ENCODE measurements at regions not wholly inside any gene's neighbourhood (a gene's known extent, or its start where the extent isn't known, plus 50 kb on each side); places are given as distances from the start of the nearest gene placed in this dataset.

DNA sequence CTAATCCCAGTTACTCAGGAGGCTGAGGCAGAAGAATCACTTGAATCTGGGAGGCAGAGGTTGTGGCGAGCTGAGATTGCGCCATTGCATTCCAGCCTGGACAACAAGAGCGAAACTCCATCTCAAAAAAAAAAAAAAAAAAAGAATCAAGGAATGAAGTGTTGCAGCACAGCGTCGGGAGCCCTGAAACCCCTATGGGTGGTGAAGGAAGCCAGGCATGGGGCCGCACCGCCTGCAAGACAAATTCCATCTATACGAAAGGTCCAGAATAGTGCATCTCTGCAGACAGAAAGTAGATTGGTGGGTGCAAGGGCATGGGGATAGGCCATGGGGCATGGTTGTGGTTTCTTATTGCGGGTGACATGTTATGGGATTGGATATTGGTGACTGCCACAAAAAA is 98.6 kb upstream of the PRR20G start:
- Histone ChIP-seq H3K27me3 (ENCODE audit: insufficient read depth, low read length) (no peaks in the 10 kb centered on the region), H3K9me3 (ENCODE audit: low read length) (peaks cover 5% of the 10 kb centered on the region), H2AFZ (ENCODE audit: low read depth, low read length) (no peak overlapping the region), H3K36me3 (ENCODE audit: insufficient read depth, low read length) (no peaks in the 10 kb centered on the region), H3K4me1 (ENCODE audit: insufficient read depth, low read length) (peaks cover 10% of the 10 kb centered on the region), H3K4me3 (ENCODE audit: low read length) (no peak overlapping the region)

DNA sequence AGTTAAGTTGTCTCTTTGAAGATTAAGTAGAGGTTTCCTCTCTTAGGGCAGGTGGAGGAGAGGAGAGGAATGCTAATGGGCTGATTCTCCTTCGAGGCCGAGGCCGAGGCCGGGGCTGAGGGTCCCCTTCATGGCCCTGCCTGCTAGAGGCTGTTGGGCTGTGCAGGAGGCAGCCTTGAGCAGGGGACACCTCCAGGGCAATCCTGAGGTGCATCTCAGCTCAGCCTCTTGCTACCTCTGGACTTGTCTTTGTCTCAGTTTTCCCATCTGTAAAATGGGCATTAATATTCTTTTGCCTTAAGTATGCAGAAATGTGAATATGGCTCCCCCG is 97.7 kb upstream of the PRR20G start:
- H3K27me3 ChIP-seq (ENCODE audit: insufficient read depth, low read length), result no peaks in the 10 kb centered on the region
- no peak overlapping the region for H2AFZ ChIP-seq (ENCODE audit: low read depth, low read length)
- H3K36me3 ChIP-seq (ENCODE audit: insufficient read depth, low read length), result no peaks in the 10 kb centered on the region
- H3K4me1 ChIP-seq (ENCODE audit: insufficient read depth, low read length), result peaks cover 10% of the 10 kb centered on the region
- no peak overlapping the region for H3K4me3 ChIP-seq (ENCODE audit: low read length)
- peaks cover 7% of the 10 kb centered on the region for H3K9me3 ChIP-seq (ENCODE audit: low read length)

DNA sequence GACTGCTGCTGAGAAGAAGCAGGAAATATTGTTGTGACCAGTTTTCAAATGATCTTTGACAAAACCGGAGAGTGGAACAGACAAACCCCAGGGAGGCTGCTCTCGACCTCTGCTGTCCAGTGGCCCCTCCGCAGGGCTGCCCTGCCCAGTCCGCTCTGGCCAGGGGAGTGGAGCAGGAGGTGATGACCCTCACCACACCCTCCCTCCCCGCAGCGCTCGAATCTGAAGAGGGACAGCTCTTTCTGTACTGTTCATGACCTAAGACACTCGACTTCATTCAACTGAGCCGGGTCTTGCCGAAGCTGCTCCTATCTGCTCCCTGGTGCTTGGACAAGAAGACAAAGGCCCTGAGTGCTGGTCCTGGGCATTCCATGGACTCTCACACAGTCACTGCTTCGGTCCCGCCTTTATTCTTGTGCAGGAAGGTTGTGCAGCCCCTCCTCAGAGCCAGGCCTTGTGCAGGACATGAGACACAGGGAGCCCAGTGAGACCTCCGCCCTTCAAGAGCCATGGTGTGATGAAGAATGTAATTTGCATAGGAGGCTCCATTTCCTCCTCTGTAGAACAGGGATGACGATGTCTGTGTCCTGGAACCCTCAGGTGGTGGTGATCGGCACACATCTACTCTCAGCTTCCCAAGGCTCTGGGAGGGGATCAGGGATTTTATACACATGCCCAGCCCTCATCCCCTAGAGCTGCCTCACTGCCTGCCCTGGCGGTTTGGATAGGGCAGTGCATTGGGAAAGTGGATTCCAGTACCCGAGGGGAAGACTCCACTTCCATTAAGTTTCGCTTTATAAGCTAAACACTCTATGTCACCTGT is 97.1 kb upstream of the PRR20G start:
- Histone ChIP-seq H3K4me1 (ENCODE audit: insufficient read depth, low read length) (peaks cover 10% of the 10 kb centered on the region), H3K4me3 (ENCODE audit: low read length) (no peak overlapping the region), H3K36me3 (ENCODE audit: insufficient read depth, low read length) (no peaks in the 10 kb centered on the region), H3K9me3 (ENCODE audit: low read length) (peaks cover 7% of the 10 kb centered on the region), H2AFZ (ENCODE audit: low read depth, low read length) (no peak overlapping the region), H3K27me3 (ENCODE audit: insufficient read depth, low read length) (no peaks in the 10 kb centered on the region)

DNA sequence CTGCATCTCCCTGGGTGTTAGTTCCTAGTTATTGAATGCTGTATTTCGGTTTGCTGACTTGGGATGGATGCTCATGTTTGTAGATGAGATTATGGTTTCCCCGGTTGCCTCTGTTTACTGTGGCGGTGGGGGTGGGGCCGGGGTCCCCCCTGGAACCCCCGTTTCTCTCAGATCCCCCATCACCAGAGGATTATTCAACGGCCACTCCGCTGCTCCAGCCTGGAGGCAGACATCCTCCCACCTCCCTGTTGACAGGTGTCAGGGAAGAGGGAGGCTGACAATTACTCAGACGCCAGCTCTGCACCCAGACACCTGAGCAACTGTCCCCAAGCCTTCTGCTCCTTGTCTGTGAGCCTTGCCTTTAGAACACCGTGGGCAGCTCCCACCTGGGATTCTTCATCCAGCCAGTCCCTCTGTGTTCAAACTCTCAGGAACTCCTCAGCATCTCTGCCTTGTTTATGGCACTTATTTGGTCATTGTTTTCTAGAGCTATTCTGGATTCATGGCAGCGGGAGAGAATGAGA is 95.9 kb upstream of the PRR20G start:
- H3K36me3 ChIP-seq (ENCODE audit: insufficient read depth, low read length), result no peaks in the 10 kb centered on the region
- peaks cover 10% of the 10 kb centered on the region for H3K4me1 ChIP-seq (ENCODE audit: insufficient read depth, low read length)
- H3K27me3 ChIP-seq (ENCODE audit: insufficient read depth, low read length), result no peaks in the 10 kb centered on the region
- H3K9me3 ChIP-seq (ENCODE audit: low read length), result peaks cover 7% of the 10 kb centered on the region
- no peak overlapping the region for H2AFZ ChIP-seq (ENCODE audit: low read depth, low read length)
- H3K4me3 ChIP-seq (ENCODE audit: low read length), result no peak overlapping the region

DNA sequence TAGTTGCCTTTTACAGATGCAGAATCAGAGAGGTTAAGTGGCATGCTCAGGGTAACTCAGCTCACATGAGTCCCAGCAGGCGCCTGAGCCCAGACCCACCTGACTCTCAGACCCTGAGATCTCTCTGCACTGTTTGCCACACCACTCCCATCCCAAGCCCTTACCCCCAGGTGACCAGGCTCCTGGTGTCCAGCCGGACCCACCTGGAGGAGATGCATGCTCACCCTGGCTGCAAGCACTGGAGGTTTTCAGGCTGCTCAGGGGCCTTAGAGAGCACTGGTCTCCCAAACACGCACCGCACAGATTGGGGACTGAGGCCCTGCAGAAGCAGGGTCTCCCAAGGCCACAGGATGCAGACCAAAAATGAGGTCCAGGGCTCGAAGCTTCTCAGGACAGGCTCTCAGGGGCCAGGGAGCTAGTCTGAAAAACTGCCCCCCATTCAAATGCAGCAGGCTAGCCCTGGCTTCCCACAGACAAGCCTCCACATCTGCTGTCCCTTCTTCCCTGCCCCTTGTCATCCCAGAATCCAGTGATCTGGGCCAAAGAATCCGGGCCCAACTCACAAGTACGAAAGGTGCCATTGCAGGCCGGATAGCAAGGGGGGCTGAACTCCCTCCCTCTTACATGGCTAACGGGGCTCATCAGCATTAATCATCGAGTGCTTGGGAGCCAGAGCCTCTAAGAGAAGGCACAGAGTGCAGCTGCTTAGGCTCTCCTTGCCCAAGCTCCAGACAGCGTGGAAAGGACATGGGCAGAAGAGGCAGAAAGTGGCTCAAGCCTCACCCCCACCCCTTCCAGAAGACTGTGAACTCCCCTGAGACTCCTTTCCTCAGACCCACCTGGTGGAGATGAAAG is 90.2 kb upstream of the PRR20G start:
- Histone ChIP-seq H3K27me3 (ENCODE audit: insufficient read depth, low read length) (no peaks in the 10 kb centered on the region), H2AFZ (ENCODE audit: low read depth, low read length) (no peak overlapping the region), H3K36me3 (ENCODE audit: insufficient read depth, low read length) (no peaks in the 10 kb centered on the region), H3K4me1 (ENCODE audit: insufficient read depth, low read length) (peaks cover 3% of the 10 kb centered on the region), H3K4me3 (ENCODE audit: low read length) (no peak overlapping the region), H3K9me3 (ENCODE audit: low read length) (peaks cover 4% of the 10 kb centered on the region)

DNA sequence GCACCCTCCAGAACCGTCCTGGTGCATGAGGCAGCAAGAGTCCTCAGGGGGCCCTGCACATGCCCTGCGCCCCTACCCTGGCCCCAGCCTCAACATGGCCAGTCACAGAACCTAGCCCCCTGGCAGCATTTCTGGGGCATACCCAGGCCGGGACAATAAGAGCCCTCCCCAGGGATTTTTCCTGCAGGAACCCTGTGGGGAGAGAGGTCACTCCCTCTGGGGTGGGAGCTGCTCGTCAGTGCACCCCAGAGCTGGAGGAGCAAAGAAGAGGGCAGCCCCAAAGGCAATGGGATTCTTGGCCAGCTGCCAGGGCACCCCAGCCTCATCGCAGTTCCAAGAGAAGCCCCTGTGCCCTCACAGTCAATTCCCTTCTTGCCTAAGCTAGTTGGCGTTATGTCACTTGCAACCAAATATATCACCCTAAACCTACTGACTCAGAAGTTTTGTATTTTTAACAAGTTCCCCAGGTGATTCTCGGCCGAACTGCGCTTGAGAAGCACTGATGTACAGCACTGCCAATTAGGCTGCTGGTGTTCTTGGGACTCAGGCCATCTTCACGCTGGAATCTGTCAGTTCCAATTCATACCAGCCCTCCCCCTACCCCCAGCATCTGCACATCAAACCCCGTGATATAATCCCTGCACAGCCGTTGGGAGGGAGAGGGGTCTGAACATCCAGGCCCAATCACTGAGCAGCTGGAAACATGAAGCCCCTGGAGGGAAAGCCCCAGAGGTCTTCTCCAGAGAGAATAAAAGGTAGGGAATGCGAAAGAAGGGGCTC is 87.5 kb upstream of the PRR20G start:
- H3K36me3 ChIP-seq (ENCODE audit: insufficient read depth, low read length), result no peaks in the 10 kb centered on the region
- no peaks in the 10 kb centered on the region for H3K9me3 ChIP-seq (ENCODE audit: low read length)
- no peak overlapping the region for H2AFZ ChIP-seq (ENCODE audit: low read depth, low read length)
- no peak overlapping the region for H3K4me3 ChIP-seq (ENCODE audit: low read length)
- no peaks in the 10 kb centered on the region for H3K27me3 ChIP-seq (ENCODE audit: insufficient read depth, low read length)
- H3K4me1 ChIP-seq (ENCODE audit: insufficient read depth, low read length), result peaks cover 21% of the 10 kb centered on the region

DNA sequence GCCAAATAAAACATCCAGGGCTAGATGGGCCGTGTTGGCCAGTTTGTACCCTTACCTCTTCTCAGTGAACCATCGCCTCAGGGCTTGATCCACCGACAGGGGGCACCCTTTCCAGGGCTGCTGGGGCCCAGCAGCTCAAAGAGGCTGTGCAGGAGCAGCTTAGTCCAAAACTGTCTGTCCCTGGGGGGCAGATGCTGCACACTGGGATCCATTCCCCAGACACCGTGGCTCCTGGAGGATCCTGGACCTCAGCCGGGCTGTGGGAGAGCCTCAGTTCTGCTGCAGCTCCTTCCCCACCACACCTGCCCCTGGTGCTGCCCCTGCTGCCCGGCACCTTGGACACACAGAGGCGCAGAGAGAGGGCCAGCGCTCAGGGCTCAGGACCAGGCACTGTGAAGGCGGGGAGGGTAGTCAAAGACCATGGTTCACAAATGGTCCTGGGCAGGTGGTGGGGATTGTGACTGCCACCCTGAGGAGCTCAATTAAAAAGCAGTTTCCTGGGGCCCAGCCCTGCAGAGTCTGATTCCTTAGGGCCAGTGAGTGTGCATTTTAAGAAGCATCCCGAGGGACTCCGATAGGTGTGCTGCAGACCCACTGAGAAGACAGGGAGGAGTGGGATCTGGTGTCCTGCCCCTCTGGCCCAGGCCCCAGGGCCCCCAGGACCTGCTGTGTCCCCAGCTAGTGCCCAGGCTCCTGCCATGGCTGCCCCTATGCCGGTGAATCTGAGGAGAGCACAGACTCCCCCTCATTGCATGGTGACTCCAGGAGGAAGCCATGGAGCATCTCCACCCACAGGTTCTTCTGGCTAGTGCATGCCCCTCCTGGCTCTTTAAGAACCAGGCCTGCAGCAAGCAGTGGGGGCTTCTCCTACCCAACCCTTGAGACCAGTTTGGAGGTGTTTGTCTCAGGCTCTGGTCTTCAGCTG is 86.5 kb upstream of the PRR20G start:
- Histone ChIP-seq H3K27me3 (ENCODE audit: insufficient read depth, low read length) (no peaks in the 10 kb centered on the region), H3K36me3 (ENCODE audit: insufficient read depth, low read length) (no peaks in the 10 kb centered on the region), H2AFZ (ENCODE audit: low read depth, low read length) (no peak overlapping the region), H3K4me3 (ENCODE audit: low read length) (no peak overlapping the region), H3K4me1 (ENCODE audit: insufficient read depth, low read length) (peaks cover 21% of the 10 kb centered on the region), H3K9me3 (ENCODE audit: low read length) (no peaks in the 10 kb centered on the region)

DNA sequence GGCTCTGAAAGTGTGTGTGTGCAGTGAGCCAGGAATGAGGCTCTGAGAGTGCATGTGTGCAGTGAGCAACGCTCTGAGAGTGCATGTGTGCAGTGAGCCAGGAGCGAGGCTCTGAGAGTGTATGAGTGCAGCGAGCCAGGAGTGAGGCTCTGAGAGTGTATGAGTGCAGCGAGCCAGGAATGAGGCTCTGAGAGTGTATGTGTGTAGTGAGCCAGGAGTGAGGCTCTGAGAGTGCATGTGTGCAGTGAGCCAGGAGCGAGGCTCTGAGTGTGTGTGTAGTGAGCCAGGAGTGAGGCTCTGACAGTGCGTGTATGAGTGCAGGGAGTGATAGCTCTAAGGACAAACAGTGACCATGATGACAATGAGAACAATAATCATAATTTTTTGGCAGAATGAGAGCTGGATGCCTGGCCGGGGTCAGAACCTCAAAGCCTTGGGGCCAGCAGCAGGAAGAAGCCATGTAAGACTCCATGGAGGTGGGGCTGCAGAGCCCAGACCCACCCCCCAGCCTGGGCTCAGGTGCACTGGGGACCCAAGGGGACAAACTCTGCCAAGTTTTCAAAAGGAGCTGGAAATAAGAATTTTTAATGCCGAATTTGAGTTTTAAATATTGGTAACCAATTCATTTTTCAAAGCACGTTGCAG is 85.7 kb upstream of the PRR20G start:
- Histone ChIP-seq H3K27me3 (ENCODE audit: insufficient read depth, low read length) (no peaks in the 10 kb centered on the region), H3K4me1 (ENCODE audit: insufficient read depth, low read length) (peaks cover 24% of the 10 kb centered on the region), H3K9me3 (ENCODE audit: low read length) (no peaks in the 10 kb centered on the region), H2AFZ (ENCODE audit: low read depth, low read length) (no peak overlapping the region), H3K4me3 (ENCODE audit: low read length) (no peak overlapping the region), H3K36me3 (ENCODE audit: insufficient read depth, low read length) (no peaks in the 10 kb centered on the region)

DNA sequence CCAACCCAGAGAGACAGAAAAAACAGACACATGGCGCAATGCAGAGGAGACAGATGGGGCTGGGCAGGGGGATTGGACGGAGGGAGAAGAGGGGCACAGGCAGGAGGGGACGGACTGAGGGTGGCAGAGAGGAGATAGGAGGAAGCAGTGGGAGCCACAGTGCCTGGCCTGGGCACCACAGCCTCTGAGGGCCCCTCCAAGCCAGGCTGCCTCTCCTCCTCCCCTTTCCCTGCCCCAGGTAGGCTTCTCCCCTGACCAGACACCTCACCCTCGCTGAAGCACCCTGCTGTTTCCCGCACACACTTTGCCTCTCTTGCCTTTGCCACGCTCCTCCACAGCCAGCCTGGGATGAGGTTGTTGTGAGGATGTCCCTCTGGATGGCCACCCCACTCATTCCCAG is 84.0 kb upstream of the PRR20G start:
- Histone ChIP-seq H3K4me3 (ENCODE audit: low read length) (no peak overlapping the region), H3K27me3 (ENCODE audit: insufficient read depth, low read length) (no peaks in the 10 kb centered on the region), H3K4me1 (ENCODE audit: insufficient read depth, low read length) (peaks cover 29% of the 10 kb centered on the region), H3K36me3 (ENCODE audit: insufficient read depth, low read length) (no peaks in the 10 kb centered on the region), H2AFZ (ENCODE audit: low read depth, low read length) (no peak overlapping the region), H3K9me3 (ENCODE audit: low read length) (no peaks in the 10 kb centered on the region)

DNA sequence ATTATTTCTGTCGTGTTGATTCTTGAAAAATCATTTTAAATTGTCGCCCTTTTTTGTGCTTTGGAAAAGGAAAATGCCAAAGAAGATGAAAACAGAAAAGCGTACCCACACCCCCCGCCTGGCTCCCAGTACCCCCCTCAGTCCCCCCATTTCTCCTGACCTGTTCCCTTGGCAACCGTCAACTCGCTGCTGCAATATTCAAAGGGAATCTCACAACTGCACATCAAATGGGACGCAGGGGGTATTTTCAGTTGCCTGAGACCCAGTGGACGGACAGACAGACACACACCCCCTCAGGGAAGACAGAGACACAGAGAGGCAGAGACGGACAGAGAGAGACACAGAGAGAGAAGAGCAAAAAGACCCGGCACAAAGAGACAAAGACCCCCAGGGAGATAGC is 83.5 kb upstream of the PRR20G start:
- Histone ChIP-seq H3K27me3 (ENCODE audit: insufficient read depth, low read length) (no peaks in the 10 kb centered on the region), H3K9me3 (ENCODE audit: low read length) (no peaks in the 10 kb centered on the region), H3K4me3 (ENCODE audit: low read length) (no peak overlapping the region), H3K36me3 (ENCODE audit: insufficient read depth, low read length) (no peaks in the 10 kb centered on the region), H2AFZ (ENCODE audit: low read depth, low read length) (no peak overlapping the region), H3K4me1 (ENCODE audit: insufficient read depth, low read length) (peaks cover 29% of the 10 kb centered on the region)

DNA sequence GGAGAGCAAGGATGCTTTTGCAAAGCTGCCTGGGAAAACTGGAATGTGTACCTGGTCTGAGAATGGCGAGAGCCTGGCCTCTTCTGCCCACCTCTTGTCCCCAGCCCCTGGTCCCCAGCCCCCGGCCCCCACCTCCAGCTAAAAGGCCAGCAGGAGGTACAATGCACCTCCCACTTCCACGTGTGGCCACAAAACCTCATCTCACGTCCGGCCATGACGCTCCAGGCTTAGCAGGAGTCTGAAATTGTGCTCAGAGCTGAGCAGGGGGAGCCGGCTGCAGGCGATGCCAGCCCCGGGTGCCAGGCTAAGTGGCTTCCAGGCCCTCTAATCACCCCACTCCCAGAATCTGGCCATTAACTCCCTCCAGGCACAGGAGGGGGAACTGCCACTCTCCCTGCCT is 83.1 kb upstream of the PRR20G start:
- H3K27me3 ChIP-seq (ENCODE audit: insufficient read depth, low read length), result no peaks in the 10 kb centered on the region
- no peaks in the 10 kb centered on the region for H3K9me3 ChIP-seq (ENCODE audit: low read length)
- H3K4me3 ChIP-seq (ENCODE audit: low read length), result no peak overlapping the region
- H3K36me3 ChIP-seq (ENCODE audit: insufficient read depth, low read length), result no peaks in the 10 kb centered on the region
- peaks cover 29% of the 10 kb centered on the region for H3K4me1 ChIP-seq (ENCODE audit: insufficient read depth, low read length)
- H2AFZ ChIP-seq (ENCODE audit: low read depth, low read length), result no peak overlapping the region
